HepG2 (cell line): ENCODE measurements at regions not wholly inside any gene's neighbourhood (a gene's known extent, or its start where the extent isn't known, plus 50 kb on each side); places are given as distances from the start of the nearest gene placed in this dataset.
A peak's percentile ranks its signal among the peaks of the same experiment; 100 is the strongest.

Experiments
- PHF21A ChIP-seq: sonication (generic); formaldehyde crosslinking; IDR thresholded peaks from 2 replicates; pipeline ENCODE4 v1.5.0; 2020; ENCODE audit warnings: mild to moderate bottlenecking, missing genetic modification reagents
- RERE ChIP-seq: IDR thresholded peaks from 2 replicates; pipeline ENCODE4 v1.6.1; 2016; ENCODE audit warnings: low read depth, missing genetic modification reagents, missing compliant biosample characterization
- SKIL ChIP-seq: sonication (generic); formaldehyde crosslinking; IDR thresholded peaks from 2 replicates; pipeline ENCODE4 v1.8.0; 2022; ENCODE audit warnings: missing genetic modification reagents, mild to moderate bottlenecking, moderate library complexity, borderline replicate concordance
- ZNF710 ChIP-seq: sonication (generic); formaldehyde crosslinking; IDR thresholded peaks from 2 replicates; pipeline ENCODE4 v1.5.0; 2020; ENCODE audit warnings: mild to moderate bottlenecking, missing genetic modification reagents, borderline replicate concordance

- peak; percentile 53; the same call in 1 of the 2 replicates for TF ChIP-seq ZNF710 (CRISPR knock-in tag)
- TF ChIP-seq PHF21A: peak; percentile 55; the same call in 1 of the 2 replicates
- peak; percentile 87 for TF ChIP-seq SKIL (CRISPR knock-in tag)
- peak; percentile 29; the same call in 1 of the 2 replicates for TF ChIP-seq RERE (CRISPR knock-in tag)
These were observed 162.4 kb downstream of the FOXO1 start (continued) for GRCh38 chr13:40503966-40504591.
